ENCODE measurements at regions not wholly inside any gene's neighbourhood (a gene's known extent, or its start where the extent isn't known, plus 50 kb on each side); places are given as distances from the start of the nearest gene placed in this dataset.

DNA sequence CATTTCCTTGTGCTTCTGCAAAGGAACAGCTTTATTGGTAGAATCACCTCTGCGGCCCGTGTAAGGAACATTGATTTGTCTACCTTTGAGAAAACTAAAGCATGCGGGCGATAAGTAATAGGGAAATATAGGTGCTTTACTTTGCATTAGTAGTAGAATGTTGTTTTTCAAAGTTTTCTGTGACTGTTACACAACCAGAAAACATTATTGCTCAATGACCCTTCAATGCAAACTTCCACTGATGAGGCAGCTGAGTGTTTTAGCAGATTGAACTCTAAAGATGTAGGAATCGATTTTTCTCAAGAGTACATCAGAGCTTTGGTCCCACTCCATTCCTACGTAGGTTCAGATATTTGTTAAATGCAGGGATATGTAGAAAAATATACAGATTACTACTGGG lies 427.8 kb downstream of the DNAJB9 start:
- H3K4me1 ChIP-seq (ENCODE audit: control insufficient read depth in 4 of 4, insufficient read depth in 4 of 4, low read length in 3 of 4) = no peaks in the 10 kb centered on the region
- no peak for TF ChIP-seq RXRA (IDR thresholded peaks at IDR 0.05)
- TF ChIP-seq, protein P1, sequence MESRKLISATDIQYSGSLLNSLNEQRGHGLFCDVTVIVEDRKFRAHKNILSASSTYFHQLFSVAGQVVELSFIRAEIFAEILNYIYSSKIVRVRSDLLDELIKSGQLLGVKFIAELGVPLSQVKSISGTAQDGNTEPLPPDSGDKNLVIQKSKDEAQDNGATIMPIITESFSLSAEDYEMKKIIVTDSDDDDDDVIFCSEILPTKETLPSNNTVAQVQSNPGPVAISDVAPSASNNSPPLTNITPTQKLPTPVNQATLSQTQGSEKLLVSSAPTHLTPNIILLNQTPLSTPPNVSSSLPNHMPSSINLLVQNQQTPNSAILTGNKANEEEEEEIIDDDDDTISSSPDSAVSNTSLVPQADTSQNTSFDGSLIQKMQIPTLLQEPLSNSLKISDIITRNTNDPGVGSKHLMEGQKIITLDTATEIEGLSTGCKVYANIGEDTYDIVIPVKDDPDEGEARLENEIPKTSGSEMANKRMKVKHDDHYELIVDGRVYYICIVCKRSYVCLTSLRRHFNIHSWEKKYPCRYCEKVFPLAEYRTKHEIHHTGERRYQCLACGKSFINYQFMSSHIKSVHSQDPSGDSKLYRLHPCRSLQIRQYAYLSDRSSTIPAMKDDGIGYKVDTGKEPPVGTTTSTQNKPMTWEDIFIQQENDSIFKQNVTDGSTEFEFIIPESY (IDR thresholded peaks at IDR 0.05) = no peak
- TF ChIP-seq RAD21 (IDR thresholded peaks at IDR 0.05) = no peak
- TF ChIP-seq YY1 (IDR thresholded peaks at IDR 0.05) = no peak
- no peak for TF ChIP-seq TAF1 (conservative IDR thresholded peaks at IDR 0.05)
- no peak for TF ChIP-seq FOXA1 (IDR thresholded peaks at IDR 0.05)
- TF ChIP-seq, protein P2, sequence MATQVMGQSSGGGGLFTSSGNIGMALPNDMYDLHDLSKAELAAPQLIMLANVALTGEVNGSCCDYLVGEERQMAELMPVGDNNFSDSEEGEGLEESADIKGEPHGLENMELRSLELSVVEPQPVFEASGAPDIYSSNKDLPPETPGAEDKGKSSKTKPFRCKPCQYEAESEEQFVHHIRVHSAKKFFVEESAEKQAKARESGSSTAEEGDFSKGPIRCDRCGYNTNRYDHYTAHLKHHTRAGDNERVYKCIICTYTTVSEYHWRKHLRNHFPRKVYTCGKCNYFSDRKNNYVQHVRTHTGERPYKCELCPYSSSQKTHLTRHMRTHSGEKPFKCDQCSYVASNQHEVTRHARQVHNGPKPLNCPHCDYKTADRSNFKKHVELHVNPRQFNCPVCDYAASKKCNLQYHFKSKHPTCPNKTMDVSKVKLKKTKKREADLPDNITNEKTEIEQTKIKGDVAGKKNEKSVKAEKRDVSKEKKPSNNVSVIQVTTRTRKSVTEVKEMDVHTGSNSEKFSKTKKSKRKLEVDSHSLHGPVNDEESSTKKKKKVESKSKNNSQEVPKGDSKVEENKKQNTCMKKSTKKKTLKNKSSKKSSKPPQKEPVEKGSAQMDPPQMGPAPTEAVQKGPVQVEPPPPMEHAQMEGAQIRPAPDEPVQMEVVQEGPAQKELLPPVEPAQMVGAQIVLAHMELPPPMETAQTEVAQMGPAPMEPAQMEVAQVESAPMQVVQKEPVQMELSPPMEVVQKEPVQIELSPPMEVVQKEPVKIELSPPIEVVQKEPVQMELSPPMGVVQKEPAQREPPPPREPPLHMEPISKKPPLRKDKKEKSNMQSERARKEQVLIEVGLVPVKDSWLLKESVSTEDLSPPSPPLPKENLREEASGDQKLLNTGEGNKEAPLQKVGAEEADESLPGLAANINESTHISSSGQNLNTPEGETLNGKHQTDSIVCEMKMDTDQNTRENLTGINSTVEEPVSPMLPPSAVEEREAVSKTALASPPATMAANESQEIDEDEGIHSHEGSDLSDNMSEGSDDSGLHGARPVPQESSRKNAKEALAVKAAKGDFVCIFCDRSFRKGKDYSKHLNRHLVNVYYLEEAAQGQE (IDR thresholded peaks at IDR 0.05) = no peak
- no peak for TF ChIP-seq NR2F2 (IDR thresholded peaks at IDR 0.05)
- TF ChIP-seq FOXA2 (IDR thresholded peaks at IDR 0.05) = no peak
- no peak for TF ChIP-seq MAX (IDR thresholded peaks at IDR 0.05)
- no peak for TF ChIP-seq SP1 (IDR thresholded peaks at IDR 0.05)
- TF ChIP-seq ATF3 (IDR thresholded peaks at IDR 0.05) = no peak
- TF ChIP-seq HNF4G (IDR thresholded peaks at IDR 0.05) = no peak
- TF ChIP-seq JUND (IDR thresholded peaks at IDR 0.05) = no peak
- TF ChIP-seq EGR1 (IDR thresholded peaks at IDR 0.05; ENCODE audit: low read depth in 2 of 2) = no peak
- TF ChIP-seq CTCF (IDR thresholded peaks at IDR 0.05; ENCODE audit: low read depth, low read length, missing input control) = no peak
- no peak for TF ChIP-seq HNF4A (conservative IDR thresholded peaks at IDR 0.05)
- no peaks in the 10 kb centered on the region for H3K27me3 ChIP-seq (ENCODE audit: control insufficient read depth in 4 of 4, insufficient read depth in 4 of 4, low read length in 3 of 4)
- H3K9ac ChIP-seq (ENCODE audit: low read depth in 1 of 2, low read length in 2 of 2) = no peak overlapping the region
- H3K4me3 ChIP-seq (ENCODE audit: low read depth in 1 of 3, low read length in 3 of 3) = no peak overlapping the region
- 85% methylated on average over 6 of the region's 6 CpGs for WGBS
- no peaks in the 10 kb centered on the region for H3K36me3 ChIP-seq (ENCODE audit: control insufficient read depth in 4 of 4, insufficient read depth in 3 of 4, low read depth in 1 of 4, low read length in 3 of 4)
- no peak for DNase-seq (ENCODE audit: low spot score)
- no peaks in the 10 kb centered on the region for H3K9me3 ChIP-seq (ENCODE audit: control insufficient read depth in 4 of 4, low read length in 3 of 4)
- no peak overlapping the region for H3K27ac ChIP-seq (ENCODE audit: low read depth in 1 of 2, low read length in 2 of 2)

- H3K9ac ChIP-seq (ENCODE audit: low read depth in 1 of 2, low read length in 2 of 2) = no peak overlapping the region
- H3K9me3 ChIP-seq (ENCODE audit: control insufficient read depth in 4 of 4, low read length in 3 of 4) = no peaks in the 10 kb centered on the region
- no peaks in the 10 kb centered on the region for H3K27me3 ChIP-seq (ENCODE audit: control insufficient read depth in 4 of 4, insufficient read depth in 4 of 4, low read length in 3 of 4)
- no peak for DNase-seq (ENCODE audit: low spot score)
- H3K4me3 ChIP-seq (ENCODE audit: low read depth in 1 of 3, low read length in 3 of 3) = no peak overlapping the region
- WGBS = 93% methylated on average over 1 of the region's 1 CpG
- TF ChIP-seq HNF4A (conservative IDR thresholded peaks at IDR 0.05) (no peak), TAF1 (conservative IDR thresholded peaks at IDR 0.05) (no peak), FOXA1 (IDR thresholded peaks at IDR 0.05) (no peak), JUND (IDR thresholded peaks at IDR 0.05) (no peak), MAX (IDR thresholded peaks at IDR 0.05) (no peak), RXRA (IDR thresholded peaks at IDR 0.05) (no peak), RAD21 (IDR thresholded peaks at IDR 0.05) (no peak), SP1 (IDR thresholded peaks at IDR 0.05) (no peak), HNF4G (IDR thresholded peaks at IDR 0.05) (no peak), FOXA2 (IDR thresholded peaks at IDR 0.05) (no peak), NR2F2 (IDR thresholded peaks at IDR 0.05) (no peak), YY1 (IDR thresholded peaks at IDR 0.05) (no peak), ATF3 (IDR thresholded peaks at IDR 0.05) (no peak)
- TF ChIP-seq, protein P2 (IDR thresholded peaks at IDR 0.05) = no peak
- TF ChIP-seq, protein P1 (IDR thresholded peaks at IDR 0.05) = no peak
- H3K4me1 ChIP-seq (ENCODE audit: control insufficient read depth in 4 of 4, insufficient read depth in 4 of 4, low read length in 3 of 4) = no peaks in the 10 kb centered on the region
- H3K27ac ChIP-seq (ENCODE audit: low read depth in 1 of 2, low read length in 2 of 2) = no peak overlapping the region
- no peaks in the 10 kb centered on the region for H3K36me3 ChIP-seq (ENCODE audit: control insufficient read depth in 4 of 4, insufficient read depth in 3 of 4, low read depth in 1 of 4, low read length in 3 of 4)
Measured at GRCh38 chr7:109003742-109004141, 434.1 kb downstream of the DNAJB9 start.

All from liver (tissue), 8 donors.